OCI-LY1 (cell line): ENCODE measurements at regions not wholly inside any gene's neighbourhood (a gene's known extent, or its start where the extent isn't known, plus 50 kb on each side); places are given as distances from the start of the nearest gene placed in this dataset.
"Not testable (repeated sequence)": the region's sequence is repeated elsewhere in the genome, so short reads cannot be mapped to it uniquely, and the experiment has no call there.

ENCODE experiments used
- EZH2 ChIP-seq: fragments of 200-600 bp; sonication (generic), shearing (Covaris generic); IDR thresholded peaks from 2 replicates; pipeline ENCODE4 v1.8.0; 2017; ENCODE audit warnings: borderline replicate concordance, mixed run types, mild to moderate bottlenecking, antibody characterized with exemption, low read length, moderate library complexity, mixed read lengths
- TF ChIP-seq, protein P1 (sequence below): fragments of 200-600 bp; sonication (generic), shearing (Covaris generic); IDR thresholded peaks from 2 replicates; pipeline ENCODE4 v1.5.1; 2017; ENCODE audit warnings: mild to moderate bottlenecking, antibody characterized with exemption, low read length, moderate library complexity, mixed read lengths

GRCh38 chr14:98223710-98224109 is 1048.3 kb downstream of the BCL11B start:
- TF ChIP-seq, protein P1, sequence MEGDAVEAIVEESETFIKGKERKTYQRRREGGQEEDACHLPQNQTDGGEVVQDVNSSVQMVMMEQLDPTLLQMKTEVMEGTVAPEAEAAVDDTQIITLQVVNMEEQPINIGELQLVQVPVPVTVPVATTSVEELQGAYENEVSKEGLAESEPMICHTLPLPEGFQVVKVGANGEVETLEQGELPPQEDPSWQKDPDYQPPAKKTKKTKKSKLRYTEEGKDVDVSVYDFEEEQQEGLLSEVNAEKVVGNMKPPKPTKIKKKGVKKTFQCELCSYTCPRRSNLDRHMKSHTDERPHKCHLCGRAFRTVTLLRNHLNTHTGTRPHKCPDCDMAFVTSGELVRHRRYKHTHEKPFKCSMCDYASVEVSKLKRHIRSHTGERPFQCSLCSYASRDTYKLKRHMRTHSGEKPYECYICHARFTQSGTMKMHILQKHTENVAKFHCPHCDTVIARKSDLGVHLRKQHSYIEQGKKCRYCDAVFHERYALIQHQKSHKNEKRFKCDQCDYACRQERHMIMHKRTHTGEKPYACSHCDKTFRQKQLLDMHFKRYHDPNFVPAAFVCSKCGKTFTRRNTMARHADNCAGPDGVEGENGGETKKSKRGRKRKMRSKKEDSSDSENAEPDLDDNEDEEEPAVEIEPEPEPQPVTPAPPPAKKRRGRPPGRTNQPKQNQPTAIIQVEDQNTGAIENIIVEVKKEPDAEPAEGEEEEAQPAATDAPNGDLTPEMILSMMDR, result not testable (repeated sequence)
- TF ChIP-seq EZH2, result not testable (repeated sequence)
